22Rv1 (cell line): ENCODE measurements at regions not wholly inside any gene's neighbourhood (a gene's known extent, or its start where the extent isn't known, plus 50 kb on each side); places are given as distances from the start of the nearest gene placed in this dataset.

ENCODE experiments used
- CTCF ChIP-seq: fragments of 450-650 bp; IDR thresholded peaks from 2 replicates; pipeline ENCODE4 v1.5.1; 2017; ENCODE audit warnings: mild to moderate bottlenecking
- ZFX ChIP-seq: fragments of 450-650 bp; IDR thresholded peaks from 2 replicates; pipeline ENCODE4 v1.6.1; 2017; ENCODE audit warnings: antibody characterized with exemption, borderline replicate concordance

GRCh38 chr2:241991299-241991698 lies 121.8 kb downstream of the RTP5 start:
- no peak for TF ChIP-seq CTCF
- no peak for TF ChIP-seq ZFX
